HG02981 (cell line): ENCODE measurements at regions not wholly inside any gene's neighbourhood (a gene's known extent, or its start where the extent isn't known, plus 50 kb on each side); places are given as distances from the start of the nearest gene placed in this dataset.
"Not testable (repeated sequence)": the region's sequence is repeated elsewhere in the genome, so short reads cannot be mapped to it uniquely, and the experiment has no call there.

Experiments
- ATAC-seq: cut with Tn5 transposase; IDR thresholded peaks from one replicate; pipeline ENCODE4 v1.9.1; 2021; ENCODE audit warnings: mild to moderate bottlenecking, moderate library complexity; ENCODE audit not compliant: unreplicated experiment

GRCh38 chr13:88188986-88189385, 517.8 kb downstream of the SLITRK5 start:
- no peak for ATAC-seq

GRCh38 chr13:88189728-88190127, 518.6 kb downstream of the SLITRK5 start:
- no peak for ATAC-seq

DNA sequence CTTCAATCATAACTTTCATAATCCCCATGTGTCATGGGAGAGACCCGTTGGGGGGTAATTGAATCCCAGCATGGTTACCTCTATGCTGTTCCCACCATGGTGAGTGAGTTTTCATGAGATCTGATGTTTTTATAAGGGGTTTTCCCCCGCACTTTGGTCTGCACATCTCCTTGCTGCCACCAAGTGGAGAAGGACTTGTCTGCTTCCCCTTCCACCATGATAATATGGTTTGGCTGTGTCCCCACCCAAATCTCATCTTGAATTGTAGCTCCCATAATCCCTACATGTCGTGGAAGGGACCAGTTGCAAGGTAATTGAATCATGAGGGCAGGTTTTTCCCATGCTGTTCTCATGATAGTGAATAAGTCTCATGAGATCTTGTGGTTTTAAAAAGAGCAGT, 524.9 kb downstream of the SLITRK5 start:
- ATAC-seq = no peak

DNA sequence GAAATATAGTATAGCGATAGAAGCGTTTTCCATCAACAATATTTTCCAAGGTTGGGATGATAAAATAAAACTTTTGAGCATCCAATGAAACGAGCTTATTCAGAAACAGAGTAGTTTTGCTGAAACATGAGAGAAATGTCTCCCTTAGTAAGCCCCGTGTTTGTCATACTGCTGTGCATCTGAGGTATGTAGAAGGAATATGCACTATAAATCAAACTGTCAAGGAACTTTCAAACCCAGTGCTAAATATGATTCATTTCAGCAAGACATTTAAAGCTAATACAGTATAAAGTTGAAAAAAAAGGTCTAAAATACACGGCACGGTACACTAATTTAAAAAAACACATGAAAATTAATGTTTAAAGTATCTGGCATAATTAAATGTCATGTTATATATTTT, 546.2 kb downstream of the SLITRK5 start:
- no peak for ATAC-seq

DNA sequence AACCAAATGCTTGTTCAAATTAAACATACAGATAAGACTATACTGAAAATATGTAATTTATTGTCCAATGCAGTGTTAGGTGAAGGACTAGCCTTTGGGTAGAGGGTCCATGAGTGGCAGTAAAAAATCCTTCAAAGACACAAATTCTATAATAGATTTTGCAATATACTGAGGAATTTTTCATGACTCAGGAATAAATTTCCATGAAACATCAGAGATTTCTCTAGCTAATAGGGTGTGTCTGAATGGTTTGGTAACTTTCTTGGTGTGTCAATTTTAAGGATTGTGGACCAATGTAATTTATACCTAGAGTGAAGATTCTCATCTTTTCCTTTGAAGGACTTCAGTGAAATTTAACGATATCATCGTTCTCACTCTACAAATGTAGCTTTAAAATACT, 546.7 kb downstream of the SLITRK5 start:
- ATAC-seq = no peak

- no peak for ATAC-seq
Observed at GRCh38 chr13:88223958-88224357, 552.8 kb downstream of the SLITRK5 start.

DNA sequence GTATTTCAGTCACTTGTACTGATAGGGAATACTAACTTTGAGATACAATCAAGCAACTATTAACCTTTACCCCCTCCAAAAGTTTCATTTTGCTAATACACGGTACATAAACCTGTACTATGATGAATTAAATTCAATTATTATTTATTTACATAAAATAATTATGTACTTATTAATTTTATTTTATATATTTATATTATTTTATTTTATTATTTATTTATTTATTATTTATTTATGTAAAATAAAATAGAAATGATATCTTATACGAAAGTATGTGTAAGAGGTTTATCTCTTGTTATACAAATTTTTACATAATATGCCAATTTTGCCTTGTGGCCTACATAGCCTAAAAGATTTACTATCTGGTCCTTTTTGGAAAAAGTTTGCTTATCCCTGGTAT, 564.3 kb downstream of the SLITRK5 start:
- ATAC-seq = no peak

- no peak for ATAC-seq
Observed at GRCh38 chr13:88246239-88246638, 575.1 kb downstream of the SLITRK5 start.

DNA sequence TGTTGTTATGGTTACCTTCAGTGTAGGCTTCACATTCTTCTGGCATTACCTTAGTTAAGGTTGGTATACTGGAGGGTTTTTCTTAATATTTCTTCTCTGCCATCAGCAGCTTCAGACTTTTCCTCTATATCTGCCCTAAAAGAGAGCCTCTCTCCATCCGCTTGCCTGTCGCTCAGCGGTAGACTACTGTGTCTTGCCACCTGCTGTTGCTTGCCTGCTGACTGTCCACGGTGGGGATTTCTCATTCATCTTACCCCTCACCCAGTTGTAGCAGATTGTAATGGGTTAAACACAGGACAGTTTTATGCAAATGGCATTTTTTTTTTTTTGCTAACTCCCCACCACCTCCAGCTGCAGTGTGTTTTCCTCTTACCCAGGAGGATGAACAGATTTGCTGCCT, 577.2 kb downstream of the SLITRK5 start:
- ATAC-seq = no peak

GRCh38 chr13:88257706-88258105, 586.5 kb downstream of the SLITRK5 start:
- ATAC-seq = no peak

GRCh38 chr13:88263808-88264207, 592.6 kb downstream of the SLITRK5 start:
- ATAC-seq = no peak

GRCh38 chr13:88281841-88282240, 610.7 kb downstream of the SLITRK5 start:
- ATAC-seq = no peak

GRCh38 chr13:88285329-88285728, 614.2 kb downstream of the SLITRK5 start:
- ATAC-seq = no peak

- no peak for ATAC-seq
Observed at GRCh38 chr13:88288326-88288725, 617.2 kb downstream of the SLITRK5 start.

GRCh38 chr13:88291731-88292130, 620.6 kb downstream of the SLITRK5 start:
- not testable (repeated sequence) for ATAC-seq

DNA sequence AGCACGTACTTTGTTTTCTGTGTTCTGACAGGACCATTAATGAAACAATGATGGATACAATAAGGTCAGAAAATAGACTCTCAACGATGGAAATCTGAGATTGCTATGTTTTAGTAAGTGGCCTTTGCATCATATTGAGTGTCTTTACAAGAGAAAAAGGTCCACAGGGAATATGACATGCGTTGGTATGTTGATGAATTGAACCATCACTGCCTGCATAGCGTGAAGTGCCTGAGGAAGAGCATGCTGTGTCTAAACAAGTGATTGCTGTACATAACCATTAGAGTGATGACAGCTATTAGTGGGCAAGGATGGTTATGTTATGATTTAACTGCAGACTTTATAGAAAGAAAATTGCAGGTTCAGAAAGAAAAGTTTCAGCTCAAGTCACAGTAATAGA, 623.2 kb downstream of the SLITRK5 start:
- ATAC-seq = no peak

- ATAC-seq = no peak
Observed at GRCh38 chr13:88303157-88303556, 632.0 kb downstream of the SLITRK5 start.

GRCh38 chr13:88303605-88304004, 632.4 kb downstream of the SLITRK5 start:
- ATAC-seq = no peak

GRCh38 chr13:88314496-88314895, 643.3 kb downstream of the SLITRK5 start:
- ATAC-seq = no peak

GRCh38 chr13:88329066-88329465, 657.9 kb downstream of the SLITRK5 start:
- no peak for ATAC-seq

- no peak for ATAC-seq
Observed at GRCh38 chr13:88339271-88339741, 668.1 kb downstream of the SLITRK5 start.

DNA sequence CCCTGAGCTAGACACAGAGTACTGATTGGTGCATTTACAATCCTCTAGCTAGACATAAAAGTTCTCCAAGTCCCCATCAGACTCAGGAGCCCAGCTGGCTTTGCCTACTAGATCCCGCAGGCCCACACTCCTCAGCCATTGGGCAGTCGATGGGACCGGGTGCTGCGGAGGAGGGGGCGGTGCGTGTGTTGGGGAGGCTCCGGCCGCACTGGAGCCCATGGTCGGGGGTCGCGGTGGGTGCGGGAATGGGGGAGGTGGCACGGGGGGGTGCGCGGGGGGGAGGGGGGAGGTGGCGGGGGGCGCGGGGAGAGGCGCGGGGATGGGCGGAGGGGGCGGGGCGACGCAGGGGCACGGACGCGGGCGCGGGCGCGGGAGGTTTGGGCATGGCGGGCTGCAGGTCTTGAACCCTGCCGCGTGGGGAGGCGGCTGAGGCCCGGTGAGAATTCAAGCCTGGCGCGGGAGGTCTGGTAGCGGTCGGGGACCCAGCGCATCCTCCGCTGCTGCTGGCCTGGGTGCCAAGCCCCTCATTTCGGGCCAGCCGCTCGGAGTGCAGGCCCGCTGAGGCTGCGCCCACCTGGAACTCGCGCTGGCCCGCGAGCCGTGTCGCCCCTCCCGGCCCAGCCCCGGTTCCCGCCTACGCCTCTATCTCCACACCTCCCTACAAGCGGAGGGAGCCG, 674.1 kb downstream of the SLITRK5 start:
- no peak for ATAC-seq

GRCh38 chr13:88360761-88361160, 689.6 kb downstream of the SLITRK5 start:
- no peak for ATAC-seq
